HepG2 (cell line): ENCODE measurements at regions not wholly inside any gene's neighbourhood (a gene's known extent, or its start where the extent isn't known, plus 50 kb on each side); places are given as distances from the start of the nearest gene placed in this dataset.

Experiments
- ATAD3A ChIP-seq: sonication (generic); formaldehyde crosslinking; IDR thresholded peaks from 2 replicates; pipeline ENCODE4 v1.4.0; 2020; ENCODE audit warnings: missing genetic modification reagents
- FOSL1 ChIP-seq: sonication (generic); formaldehyde crosslinking; IDR thresholded peaks from 2 replicates; pipeline ENCODE4 v1.9.0; 2021; ENCODE audit warnings: missing genetic modification reagents, borderline replicate concordance
- HOXA7 ChIP-seq: sonication (generic); formaldehyde crosslinking; IDR thresholded peaks from 2 replicates; pipeline ENCODE4 v1.8.1; 2022; ENCODE audit warnings: mild to moderate bottlenecking, missing genetic modification reagents, moderate library complexity
- NFE2L2 ChIP-seq: fragments of 150-350 bp; IDR thresholded peaks from 2 replicates; pipeline ENCODE4 v1.6.1; 2014; ENCODE audit warnings: low read length
- PHF20 ChIP-seq: sonication (generic); formaldehyde crosslinking; IDR thresholded peaks from 2 replicates; pipeline ENCODE4 v1.5.0; 2020; ENCODE audit warnings: mild to moderate bottlenecking, missing genetic modification reagents
- ZNF274 ChIP-seq: sonication (generic); formaldehyde crosslinking; IDR thresholded peaks from 2 replicates; pipeline ENCODE4 v1.5.1; 2020; ENCODE audit warnings: mild to moderate bottlenecking, missing genetic modification reagents
- TF ChIP-seq, protein P1 (sequence below): sonication (generic); formaldehyde crosslinking; conservative IDR thresholded peaks from 2 replicates; pipeline ENCODE4 v1.8.0; 2022; ENCODE audit warnings: low read depth, missing genetic modification reagents

DNA sequence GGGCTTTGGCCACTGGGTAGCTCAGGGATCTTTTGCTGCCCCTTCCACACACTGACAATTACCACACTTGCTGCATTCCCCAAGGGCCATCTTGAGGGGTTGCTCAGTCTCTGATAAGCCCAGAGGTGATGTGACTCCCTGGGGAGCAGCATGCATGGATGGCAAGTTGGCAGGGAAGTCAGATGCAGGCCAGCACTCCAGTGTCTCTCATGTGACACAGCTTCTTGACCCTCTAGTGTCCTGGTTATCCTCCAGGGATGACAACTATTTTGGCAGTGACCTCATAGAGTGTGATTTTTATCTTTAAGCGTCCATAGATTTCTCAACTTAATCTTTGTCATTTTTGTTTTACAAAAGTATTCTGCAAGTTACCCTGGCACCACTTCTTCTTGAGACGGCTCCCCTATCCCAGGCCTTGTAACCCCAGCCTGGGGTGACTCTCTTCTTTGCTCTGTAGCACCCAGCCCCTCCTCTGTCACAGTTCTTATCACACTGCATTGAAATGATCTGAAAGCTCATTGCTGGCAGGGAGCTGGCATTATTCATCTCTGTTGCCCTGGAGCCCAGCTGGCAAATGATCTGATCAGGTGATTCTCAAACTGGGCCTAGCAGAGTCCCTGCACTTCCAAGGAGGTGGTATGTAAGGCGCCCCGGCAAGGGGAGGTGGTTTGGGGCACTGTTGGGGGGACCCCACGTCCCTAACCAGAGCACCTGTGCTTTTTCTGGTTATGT lies 72.6 kb downstream of the TENT5C start:
- TF ChIP-seq ATAD3A (CRISPR knock-in tag) (no peak), FOSL1 (CRISPR knock-in tag) (no peak), NFE2L2 (no peak), HOXA7 (CRISPR knock-in tag) (no peak), ZNF274 (CRISPR knock-in tag) (no peak), PHF20 (CRISPR knock-in tag) (no peak)
- TF ChIP-seq, protein P1, sequence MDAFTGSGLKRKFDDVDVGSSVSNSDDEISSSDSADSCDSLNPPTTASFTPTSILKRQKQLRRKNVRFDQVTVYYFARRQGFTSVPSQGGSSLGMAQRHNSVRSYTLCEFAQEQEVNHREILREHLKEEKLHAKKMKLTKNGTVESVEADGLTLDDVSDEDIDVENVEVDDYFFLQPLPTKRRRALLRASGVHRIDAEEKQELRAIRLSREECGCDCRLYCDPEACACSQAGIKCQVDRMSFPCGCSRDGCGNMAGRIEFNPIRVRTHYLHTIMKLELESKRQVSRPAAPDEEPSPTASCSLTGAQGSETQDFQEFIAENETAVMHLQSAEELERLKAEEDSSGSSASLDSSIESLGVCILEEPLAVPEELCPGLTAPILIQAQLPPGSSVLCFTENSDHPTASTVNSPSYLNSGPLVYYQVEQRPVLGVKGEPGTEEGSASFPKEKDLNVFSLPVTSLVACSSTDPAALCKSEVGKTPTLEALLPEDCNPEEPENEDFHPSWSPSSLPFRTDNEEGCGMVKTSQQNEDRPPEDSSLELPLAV (CRISPR knock-in tag) = no peak
